Chondrocyte (in vitro differentiated cells): ENCODE measurements at regions not wholly inside any gene's neighbourhood (a gene's known extent, or its start where the extent isn't known, plus 50 kb on each side); places are given as distances from the start of the nearest gene placed in this dataset.

ENCODE experiments used
- DNase-seq: peaks from one replicate; pipeline ENCODE4 v3.0.0; 2021; ENCODE audit warnings: mixed read lengths, low spot score
- H3K27ac Mint-ChIP-seq: one replicate; pipeline ENCODE4 v1.8.0; 2021; ENCODE audit warnings: mild to moderate bottlenecking, moderate library complexity, mixed read lengths; ENCODE audit not compliant: unreplicated experiment
- H3K27me3 Mint-ChIP-seq: 2 replicates; pipeline ENCODE4 v1.8.0; 2021; ENCODE audit warnings: low read depth, mixed read lengths
- H3K36me3 Mint-ChIP-seq: 2 replicates; pipeline ENCODE4 v1.8.0; 2021; ENCODE audit warnings: low read depth, mixed read lengths
- H3K4me1 Mint-ChIP-seq: 2 replicates; pipeline ENCODE4 v1.8.0; 2021; ENCODE audit warnings: low read depth, mild to moderate bottlenecking, mixed read lengths
- H3K4me3 Mint-ChIP-seq: one replicate; pipeline ENCODE4 v1.8.0; 2021; ENCODE audit warnings: mild to moderate bottlenecking, moderate library complexity, mixed read lengths; ENCODE audit not compliant: unreplicated experiment
- H3K9me3 Mint-ChIP-seq: 2 replicates; pipeline ENCODE4 v1.8.0; 2021; ENCODE audit warnings: low read depth, mixed read lengths
- TF ChIP-seq, protein P1 (sequence below): fragments of 200-600 bp; sonication (generic); IDR thresholded peaks from 2 replicates; pipeline ENCODE4 v1.5.0; 2021; ENCODE audit warnings: antibody characterized with exemption, mild to moderate bottlenecking, moderate library complexity

DNA sequence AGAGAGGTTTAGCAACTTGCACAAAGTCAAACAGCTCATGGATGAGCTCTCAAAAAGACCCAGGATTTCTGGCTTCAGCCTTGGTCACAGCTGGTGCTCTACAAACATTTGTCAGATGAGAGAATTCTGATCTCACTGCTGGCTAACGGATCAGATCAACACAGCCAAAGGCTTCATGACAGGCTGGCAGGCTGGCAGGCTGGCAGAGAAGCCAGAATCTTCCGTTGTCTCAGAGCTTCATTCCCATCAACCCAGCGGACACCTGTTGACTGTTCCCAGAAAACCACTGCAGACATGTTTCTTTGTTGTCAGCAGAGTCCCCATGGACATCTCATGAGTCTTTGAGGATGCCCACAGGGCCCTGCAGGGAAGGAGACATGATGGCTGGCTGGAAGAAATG is 303.8 kb upstream of the ASIC2 start:
- Mint-ChIP-seq H3K4me3 (no peak overlapping the region), H3K27ac (no peak overlapping the region), H3K4me1 (no peaks in the 10 kb centered on the region), H3K27me3 (peaks cover 9% of the 10 kb centered on the region), H3K9me3 (no peaks in the 10 kb centered on the region), H3K36me3 (no peaks in the 10 kb centered on the region)
- no peak for DNase-seq
- TF ChIP-seq, protein P1, sequence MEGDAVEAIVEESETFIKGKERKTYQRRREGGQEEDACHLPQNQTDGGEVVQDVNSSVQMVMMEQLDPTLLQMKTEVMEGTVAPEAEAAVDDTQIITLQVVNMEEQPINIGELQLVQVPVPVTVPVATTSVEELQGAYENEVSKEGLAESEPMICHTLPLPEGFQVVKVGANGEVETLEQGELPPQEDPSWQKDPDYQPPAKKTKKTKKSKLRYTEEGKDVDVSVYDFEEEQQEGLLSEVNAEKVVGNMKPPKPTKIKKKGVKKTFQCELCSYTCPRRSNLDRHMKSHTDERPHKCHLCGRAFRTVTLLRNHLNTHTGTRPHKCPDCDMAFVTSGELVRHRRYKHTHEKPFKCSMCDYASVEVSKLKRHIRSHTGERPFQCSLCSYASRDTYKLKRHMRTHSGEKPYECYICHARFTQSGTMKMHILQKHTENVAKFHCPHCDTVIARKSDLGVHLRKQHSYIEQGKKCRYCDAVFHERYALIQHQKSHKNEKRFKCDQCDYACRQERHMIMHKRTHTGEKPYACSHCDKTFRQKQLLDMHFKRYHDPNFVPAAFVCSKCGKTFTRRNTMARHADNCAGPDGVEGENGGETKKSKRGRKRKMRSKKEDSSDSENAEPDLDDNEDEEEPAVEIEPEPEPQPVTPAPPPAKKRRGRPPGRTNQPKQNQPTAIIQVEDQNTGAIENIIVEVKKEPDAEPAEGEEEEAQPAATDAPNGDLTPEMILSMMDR, result no peak

DNA sequence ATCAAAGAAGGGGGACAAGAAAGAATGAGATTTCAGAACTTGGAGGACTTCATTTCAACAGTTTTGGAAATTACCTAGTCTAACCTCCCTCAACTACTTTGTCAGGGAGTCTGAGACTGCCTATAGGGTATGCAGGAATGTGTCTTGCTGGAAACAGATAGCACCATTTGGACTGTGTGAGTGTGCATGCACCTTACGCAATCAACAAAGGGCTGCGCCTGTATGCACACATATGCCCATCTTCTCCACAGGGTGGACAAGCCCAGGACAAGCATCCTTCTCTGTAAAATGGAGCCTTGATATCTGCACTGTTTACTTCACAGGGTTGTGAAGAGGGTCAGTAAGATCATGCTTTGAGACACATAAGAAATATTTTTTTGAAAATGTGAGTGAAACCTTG is 305.7 kb upstream of the ASIC2 start:
- Mint-ChIP-seq H3K36me3 (no peaks in the 10 kb centered on the region), H3K4me3 (no peak overlapping the region), H3K27me3 (peaks cover 7% of the 10 kb centered on the region), H3K9me3 (no peaks in the 10 kb centered on the region), H3K27ac (no peak overlapping the region), H3K4me1 (no peaks in the 10 kb centered on the region)
- DNase-seq, result no peak
- TF ChIP-seq, protein P1, result no peak

DNA sequence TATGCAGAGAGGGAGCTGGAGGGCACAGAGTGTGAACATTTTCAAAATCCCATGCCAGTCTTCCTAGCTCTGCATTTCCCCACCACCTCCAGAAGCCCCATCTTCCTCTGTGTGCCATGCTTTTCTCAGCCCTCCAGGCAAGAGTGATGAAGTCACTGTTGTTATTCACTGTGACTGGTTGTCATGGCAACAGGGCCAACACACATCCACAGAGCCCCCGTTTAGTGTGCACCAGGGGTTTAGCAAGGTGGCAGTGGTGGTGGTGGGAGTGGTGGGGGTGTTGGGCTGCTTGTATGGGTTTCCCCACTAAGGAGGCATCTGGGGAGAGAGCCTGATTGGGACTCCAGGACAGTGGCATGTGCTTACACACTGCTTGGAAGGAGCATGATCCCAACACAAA is 309.9 kb upstream of the ASIC2 start:
- peaks cover 14% of the 10 kb centered on the region for H3K27me3 Mint-ChIP-seq
- H3K36me3 Mint-ChIP-seq, result no peaks in the 10 kb centered on the region
- H3K9me3 Mint-ChIP-seq, result peaks cover 3% of the 10 kb centered on the region
- DNase-seq, result no peak
- no peaks in the 10 kb centered on the region for H3K4me1 Mint-ChIP-seq
- H3K4me3 Mint-ChIP-seq, result no peak overlapping the region
- TF ChIP-seq, protein P1, result no peak
- H3K27ac Mint-ChIP-seq, result no peak overlapping the region

DNA sequence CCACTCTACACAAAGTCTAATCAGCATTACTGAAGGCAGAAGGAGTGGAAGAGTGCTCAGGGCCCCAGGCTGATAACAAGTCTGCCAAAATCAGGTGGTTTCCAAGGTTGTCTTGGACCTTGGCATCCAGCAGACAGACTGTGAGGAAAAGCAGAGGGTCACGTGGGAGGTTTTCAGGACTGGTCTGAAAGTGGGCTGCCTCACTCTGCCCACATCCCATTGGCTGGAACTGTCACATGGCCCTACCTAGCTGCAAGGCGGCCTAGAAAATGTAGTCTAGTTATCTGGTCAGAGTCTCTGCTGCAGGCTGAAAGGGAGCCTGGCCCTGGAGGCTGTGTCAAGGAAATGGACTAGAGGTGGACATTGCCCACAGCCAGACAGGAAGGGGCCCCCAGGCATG is 310.7 kb upstream of the ASIC2 start:
- TF ChIP-seq, protein P1, result no peak
- H3K27ac Mint-ChIP-seq, result no peak overlapping the region
- H3K27me3 Mint-ChIP-seq, result peaks cover 14% of the 10 kb centered on the region
- peaks cover 3% of the 10 kb centered on the region for H3K9me3 Mint-ChIP-seq
- no peak overlapping the region for H3K4me3 Mint-ChIP-seq
- no peaks in the 10 kb centered on the region for H3K36me3 Mint-ChIP-seq
- no peaks in the 10 kb centered on the region for H3K4me1 Mint-ChIP-seq
- DNase-seq, result no peak

DNA sequence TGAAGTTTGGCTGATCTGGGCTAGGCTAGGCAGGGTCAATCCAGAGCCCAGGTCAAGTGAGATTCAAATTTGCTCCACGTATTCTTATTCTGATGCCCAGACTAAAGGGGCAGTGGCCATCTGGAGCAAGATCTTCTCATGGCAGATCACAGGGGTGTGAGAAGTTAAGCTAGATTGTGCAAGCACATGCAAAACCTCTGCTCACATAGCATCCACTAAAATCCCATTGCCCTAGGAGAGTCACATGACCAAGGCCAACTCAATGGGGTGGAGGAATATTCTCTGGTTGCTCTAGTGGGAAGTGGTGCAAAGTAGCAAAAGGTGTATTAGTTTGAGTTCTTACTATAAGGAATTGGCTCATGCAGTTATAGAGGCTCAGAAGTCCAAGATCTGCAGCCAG is 318.4 kb upstream of the ASIC2 start:
- Mint-ChIP-seq H3K9me3 (peaks cover 8% of the 10 kb centered on the region), H3K4me1 (no peaks in the 10 kb centered on the region), H3K27me3 (peaks cover 4% of the 10 kb centered on the region), H3K27ac (no peak overlapping the region), H3K4me3 (no peak overlapping the region), H3K36me3 (no peaks in the 10 kb centered on the region)
- TF ChIP-seq, protein P1, result no peak
- no peak for DNase-seq
